GM19395 (cell line): ENCODE measurements at regions not wholly inside any gene's neighbourhood (a gene's known extent, or its start where the extent isn't known, plus 50 kb on each side); places are given as distances from the start of the nearest gene placed in this dataset.
"Not testable (repeated sequence)": the region's sequence is repeated elsewhere in the genome, so short reads cannot be mapped to it uniquely, and the experiment has no call there.

ENCODE experiments used
- ATAC-seq: cut with Tn5 transposase; IDR thresholded peaks from one replicate; pipeline ENCODE4 v1.9.1; 2021; ENCODE audit warnings: mild to moderate bottlenecking, moderate library complexity; ENCODE audit not compliant: unreplicated experiment

- no peak for ATAC-seq
Observed at GRCh38 chr14:50014809-50015430, 101.5 kb downstream of the VCPKMT start.

GRCh38 chr14:50015716-50016115 lies 100.7 kb downstream of the VCPKMT start:
- ATAC-seq, result no peak

- ATAC-seq, result no peak
Observed at GRCh38 chr14:50018201-50018932, 98.0 kb downstream of the VCPKMT start.

GRCh38 chr14:50018933-50019210 lies 97.5 kb downstream of the VCPKMT start:
- ATAC-seq, result no peak

GRCh38 chr14:50020184-50020583 lies 96.2 kb downstream of the VCPKMT start:
- no peak for ATAC-seq

GRCh38 chr14:50020799-50021198 lies 95.6 kb downstream of the VCPKMT start:
- no peak for ATAC-seq

GRCh38 chr14:50021261-50022031 lies 94.9 kb downstream of the VCPKMT start:
- peak; percentile 75 for ATAC-seq

GRCh38 chr14:50022661-50023060 lies 93.7 kb downstream of the VCPKMT start:
- no peak for ATAC-seq

GRCh38 chr14:50023671-50024490 lies 92.5 kb downstream of the VCPKMT start:
- ATAC-seq, result no peak

GRCh38 chr14:50025073-50025472 lies 91.3 kb downstream of the VCPKMT start:
- ATAC-seq, result no peak

GRCh38 chr14:50025776-50026175 lies 90.6 kb downstream of the VCPKMT start:
- ATAC-seq, result no peak

GRCh38 chr14:50026396-50026795 lies 90.0 kb downstream of the VCPKMT start:
- ATAC-seq, result no peak

GRCh38 chr14:50027816-50028215 lies 88.6 kb downstream of the VCPKMT start:
- ATAC-seq, result no peak

- ATAC-seq, result no peak
Observed at GRCh38 chr14:50028458-50028857, 87.9 kb downstream of the VCPKMT start.

- ATAC-seq, result no peak
Observed at GRCh38 chr14:50030036-50030435, 86.3 kb downstream of the VCPKMT start.

- ATAC-seq, result not testable (repeated sequence)
Observed at GRCh38 chr14:50030911-50031310, 85.5 kb downstream of the VCPKMT start.

GRCh38 chr14:50031602-50032313 lies 84.6 kb downstream of the VCPKMT start:
- no peak for ATAC-seq

GRCh38 chr14:50032462-50033167 lies 83.8 kb downstream of the VCPKMT start:
- ATAC-seq, result not testable (repeated sequence)

GRCh38 chr14:50035214-50035613 lies 81.2 kb downstream of the VCPKMT start:
- ATAC-seq, result no peak

- no peak for ATAC-seq
Observed at GRCh38 chr14:50036211-50036610, 80.2 kb downstream of the VCPKMT start.
